Activated CD4-positive, alpha-beta T cell treated with anti-CD3 and anti-CD28 coated beads, Interleukin-2, amount 50 U/mL, for 4 hours (primary cell): ENCODE measurements at regions not wholly inside any gene's neighbourhood (a gene's known extent, or its start where the extent isn't known, plus 50 kb on each side); places are given as distances from the start of the nearest gene placed in this dataset.
"Not testable (repeated sequence)": the region's sequence is repeated elsewhere in the genome, so short reads cannot be mapped to it uniquely, and the experiment has no call there.

Experiments used
- DNase-seq, 2 experiments: peaks; one replicate each; pipeline ENCODE4 v3.0.0-alpha.2; 2020

- no peak for DNase-seq
Observed at GRCh38 chr5:153151558-153151957, 338.9 kb upstream of the GRIA1 start.

DNA sequence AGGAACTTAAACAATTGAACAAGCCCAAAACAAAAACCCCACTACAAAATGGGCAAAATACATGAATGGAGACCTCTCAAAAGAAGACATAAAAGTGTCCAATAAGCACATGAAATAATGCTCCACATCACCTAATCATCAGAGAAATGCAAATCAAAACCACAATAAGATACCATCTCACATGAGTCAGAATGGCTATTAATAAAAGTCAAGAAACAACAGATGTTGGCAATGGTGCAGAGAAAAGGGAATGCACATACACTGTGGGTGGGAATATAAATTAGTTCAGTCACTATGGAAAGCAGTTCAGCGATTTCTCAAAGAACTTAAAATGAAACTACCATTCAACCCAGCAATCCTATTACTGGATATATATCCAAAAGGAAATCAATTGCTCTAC lies 337.4 kb upstream of the GRIA1 start:
- DNase-seq = no peak

DNA sequence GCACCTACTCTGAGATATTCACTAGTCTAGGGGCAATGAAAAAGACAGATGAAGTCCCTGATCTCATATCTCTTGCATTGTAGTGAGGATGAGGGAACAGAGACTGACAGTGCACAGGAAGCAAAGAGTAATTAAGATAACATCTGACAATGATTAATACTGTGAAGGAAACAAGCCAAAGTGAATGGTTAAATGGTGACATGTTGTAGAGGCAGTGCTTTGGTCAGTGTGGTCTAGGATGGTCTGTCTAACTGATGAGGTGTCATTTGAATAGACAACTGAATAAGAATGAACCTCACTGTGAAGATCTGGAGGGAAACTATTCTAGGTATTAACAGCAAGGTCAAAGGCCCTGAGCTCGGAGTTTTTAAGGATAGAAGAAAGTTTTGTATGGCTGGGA lies 333.3 kb upstream of the GRIA1 start:
- DNase-seq = no peak

DNA sequence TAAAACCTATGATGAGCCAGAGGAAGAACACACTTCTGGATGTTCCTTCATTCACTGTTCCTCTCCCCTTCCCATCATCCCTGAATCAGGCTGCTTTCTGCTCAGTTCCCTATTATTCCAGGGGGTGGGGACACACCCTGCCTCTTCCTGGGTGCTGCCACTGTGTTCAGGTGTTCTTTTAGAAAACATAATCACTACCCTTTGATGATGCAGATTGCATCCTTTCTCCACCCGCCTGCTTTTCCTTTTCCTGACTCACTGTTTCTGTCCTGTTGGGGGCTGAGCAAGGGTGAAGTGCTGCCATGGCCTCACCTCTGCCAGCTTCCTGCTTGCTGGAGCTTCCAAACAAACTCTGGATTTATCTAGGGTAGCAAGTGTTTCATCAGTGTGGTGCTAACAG lies 331.9 kb upstream of the GRIA1 start:
- no peak for DNase-seq

GRCh38 chr5:153159616-153160015 lies 330.9 kb upstream of the GRIA1 start:
- no peak for DNase-seq

DNA sequence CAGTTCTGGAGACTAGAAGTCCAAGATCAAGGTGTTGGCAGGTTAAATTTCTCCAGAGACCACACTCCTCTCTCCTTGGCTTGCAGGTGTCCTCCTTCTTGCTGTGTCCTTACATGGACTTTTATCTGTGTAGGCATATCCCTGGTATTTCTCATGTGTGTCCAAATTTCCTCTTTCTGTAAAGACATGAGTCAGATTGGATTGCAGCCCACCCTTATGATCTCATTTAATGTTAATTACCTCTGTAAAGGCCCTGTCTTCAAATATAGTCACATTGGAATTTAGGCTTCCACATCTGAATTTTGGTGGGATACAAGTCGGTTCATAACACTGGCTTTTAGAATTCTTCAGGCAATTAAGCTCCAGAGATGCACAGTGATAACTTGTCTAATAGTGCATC lies 322.2 kb upstream of the GRIA1 start:
- no peak for DNase-seq

DNA sequence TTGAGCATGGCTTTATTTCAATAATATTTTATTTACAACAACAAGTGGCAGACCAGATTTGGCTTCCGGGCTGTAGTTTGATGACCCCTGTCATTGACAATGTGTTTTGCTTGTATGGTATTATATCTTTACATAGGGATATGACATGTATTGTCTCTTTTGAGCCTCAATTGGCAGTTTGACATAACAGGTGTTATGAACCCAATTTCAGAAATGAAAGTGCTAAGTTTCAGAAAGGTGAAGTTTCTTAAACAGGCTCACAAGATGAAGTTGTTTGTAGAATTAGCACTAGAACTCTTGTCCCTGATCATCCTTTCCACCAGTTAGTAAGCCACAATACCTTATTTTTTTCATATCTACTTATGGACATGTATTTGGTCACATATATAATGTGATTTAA lies 303.0 kb upstream of the GRIA1 start:
- DNase-seq = no peak

DNA sequence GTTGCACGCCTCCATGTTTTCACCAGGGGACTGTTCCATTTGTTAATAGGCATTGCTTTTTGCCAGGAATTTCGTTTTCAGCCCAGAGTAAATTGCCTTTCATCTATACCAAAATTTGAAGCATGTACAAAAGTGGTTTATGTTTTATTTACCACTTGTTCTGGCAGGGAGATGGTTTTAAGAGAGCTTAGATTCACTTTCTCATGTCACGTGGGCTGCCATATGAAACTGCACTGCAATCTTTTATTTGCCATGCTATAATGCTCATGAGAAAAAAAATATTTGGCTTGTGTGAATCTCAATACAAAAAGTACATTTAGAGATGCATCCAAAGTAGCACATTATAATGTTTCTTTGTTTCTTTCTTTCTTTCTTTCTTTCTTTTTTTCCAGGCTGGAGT lies 284.1 kb upstream of the GRIA1 start:
- no peak for DNase-seq

GRCh38 chr5:153209016-153209415 lies 281.5 kb upstream of the GRIA1 start:
- DNase-seq = no peak

DNA sequence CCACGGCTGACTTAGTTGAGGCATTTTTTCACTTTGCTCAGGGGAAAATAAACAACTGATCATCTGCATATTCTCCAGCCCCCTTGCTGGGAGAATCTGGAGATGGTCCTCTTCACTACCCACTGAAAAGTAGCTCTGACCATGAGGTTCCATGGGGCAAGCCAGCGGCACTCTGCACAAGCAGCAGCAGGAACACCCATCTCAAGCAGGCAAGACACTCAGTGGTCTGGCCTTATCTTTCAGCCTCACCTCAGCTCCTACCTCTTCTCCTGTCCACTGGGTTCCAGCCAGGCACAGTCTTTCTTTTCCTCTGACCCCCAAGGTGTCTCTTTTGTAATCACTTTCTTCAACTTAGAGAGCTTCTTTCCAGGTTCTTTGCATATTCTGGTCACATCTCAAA lies 280.8 kb upstream of the GRIA1 start:
- no peak for DNase-seq

- no peak for DNase-seq
Observed at GRCh38 chr5:153211076-153211475, 279.4 kb upstream of the GRIA1 start.

DNA sequence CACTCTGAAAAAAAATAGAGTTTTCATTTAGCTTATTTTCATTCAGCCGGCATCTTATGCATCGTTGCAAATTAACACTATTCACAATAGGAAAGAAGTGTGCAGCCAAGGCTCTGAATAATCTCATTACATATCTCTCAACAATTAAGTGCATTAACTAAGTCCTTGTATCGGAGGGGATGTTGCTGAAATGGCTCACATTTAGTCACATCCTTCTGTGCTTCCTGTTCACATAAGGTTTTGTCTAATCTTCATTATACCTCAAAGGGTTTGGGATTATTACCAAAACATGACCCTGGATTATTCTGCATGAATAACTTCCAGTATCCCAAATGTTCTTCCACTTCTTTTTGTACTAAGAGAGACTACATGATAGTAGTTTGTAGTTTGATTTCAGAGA lies 278.0 kb upstream of the GRIA1 start:
- DNase-seq = no peak

DNA sequence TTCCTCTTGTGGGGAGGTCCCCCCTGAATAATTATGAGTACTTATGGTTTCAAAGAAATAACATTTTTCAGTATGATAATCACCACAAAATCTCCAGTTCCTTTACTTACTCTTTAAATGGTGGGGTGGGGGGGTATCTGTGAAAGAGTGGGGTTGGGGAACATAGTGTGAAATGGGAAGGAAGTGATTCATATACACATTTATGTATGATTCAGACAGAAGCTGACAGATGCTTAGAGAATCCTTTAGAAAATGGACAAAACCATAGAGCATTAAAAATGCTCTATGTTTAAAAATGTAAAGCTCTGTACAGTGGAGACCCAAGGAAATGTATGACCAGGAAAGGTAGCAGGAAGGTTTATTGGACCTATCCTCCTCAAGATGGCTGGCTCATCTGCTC lies 267.5 kb upstream of the GRIA1 start:
- DNase-seq = no peak

- no peak for DNase-seq
Observed at GRCh38 chr5:153223376-153223775, 267.1 kb upstream of the GRIA1 start.

DNA sequence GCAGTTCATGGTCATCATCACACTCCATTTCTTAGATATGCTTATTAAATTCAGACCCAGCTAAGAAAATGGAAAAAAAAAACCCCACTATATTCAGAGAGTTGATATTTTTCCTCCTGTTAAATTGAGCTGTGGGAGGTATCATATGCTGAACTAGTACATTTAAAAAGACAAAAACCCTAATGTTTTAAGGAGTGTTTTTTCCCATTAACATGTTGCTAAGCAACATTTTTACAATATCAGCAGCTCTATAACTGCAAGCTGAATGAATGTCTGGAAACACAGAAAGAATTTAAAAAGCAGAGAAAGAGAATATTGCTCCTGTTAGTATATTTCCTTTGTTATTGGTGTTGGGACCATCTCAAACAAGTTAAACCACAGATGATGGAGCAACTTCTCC lies 265.8 kb upstream of the GRIA1 start:
- no peak for DNase-seq

- DNase-seq = no peak
Observed at GRCh38 chr5:153233933-153234332, 256.5 kb upstream of the GRIA1 start.

GRCh38 chr5:153236319-153236718 lies 254.2 kb upstream of the GRIA1 start:
- no peak for DNase-seq

GRCh38 chr5:153237671-153238332 lies 252.7 kb upstream of the GRIA1 start:
- no peak for DNase-seq

GRCh38 chr5:153257381-153257780 lies 233.1 kb upstream of the GRIA1 start:
- no peak for DNase-seq

GRCh38 chr5:153258469-153258868 lies 232.0 kb upstream of the GRIA1 start:
- DNase-seq = no peak

DNA sequence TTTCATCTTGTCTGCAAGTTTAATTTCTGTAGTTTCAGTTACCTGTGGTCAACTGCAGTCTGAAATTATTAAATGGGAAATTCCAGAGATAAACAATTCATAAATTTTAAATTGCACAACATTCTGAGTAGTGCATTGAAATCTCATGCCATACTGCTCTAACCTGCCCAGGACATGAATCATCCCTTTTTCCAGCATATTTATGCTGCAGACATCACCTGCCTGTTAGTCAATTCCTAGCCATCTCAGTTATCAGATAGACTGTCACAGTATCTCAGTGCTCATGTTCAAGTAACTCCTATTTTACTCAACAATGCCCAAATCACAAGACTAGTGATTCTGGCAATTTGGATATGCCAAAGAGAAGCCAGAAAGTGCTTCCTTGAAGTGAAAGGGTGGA lies 223.0 kb upstream of the GRIA1 start:
- no peak for DNase-seq

DNA sequence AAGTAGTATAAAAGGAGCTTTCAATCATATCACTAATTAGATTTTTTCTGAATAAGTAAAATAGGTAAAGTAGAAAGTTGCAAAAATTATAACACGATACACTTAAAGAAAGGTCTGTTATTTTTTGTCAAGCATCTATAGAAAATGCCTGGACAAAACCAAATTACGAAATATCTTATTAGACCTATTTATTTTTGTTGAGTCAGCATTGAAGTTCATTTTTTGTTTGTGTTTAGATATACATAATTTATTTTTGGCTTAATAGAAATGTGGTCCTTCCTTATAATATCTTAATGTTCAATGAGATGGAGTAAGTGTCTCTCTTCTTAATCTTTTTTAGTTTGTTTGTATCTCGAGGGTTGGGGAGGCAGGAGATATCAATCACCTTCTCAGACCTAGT lies 214.8 kb upstream of the GRIA1 start:
- no peak for DNase-seq

GRCh38 chr5:153276151-153276550 lies 214.3 kb upstream of the GRIA1 start:
- DNase-seq = no peak

- DNase-seq = not testable (repeated sequence)
Observed at GRCh38 chr5:153296251-153296844, 194.1 kb upstream of the GRIA1 start.

GRCh38 chr5:153299891-153300290 lies 190.6 kb upstream of the GRIA1 start:
- no peak for DNase-seq
